ENCODE measurements at regions not wholly inside any gene's neighbourhood (a gene's known extent, or its start where the extent isn't known, plus 50 kb on each side); places are given as distances from the start of the nearest gene placed in this dataset.

- in situ Hi-C loops (cut with HindIII; ENCODE audit: low sequenced_read_pairs): no loop called here
These were observed 60.3 kb downstream of the SEC61B start for GRCh38 chr9:99282406-99282805.

GRCh38 chr9:99285965-99286364 lies 63.9 kb downstream of the SEC61B start:
- in situ Hi-C loops (cut with HindIII; ENCODE audit: low sequenced_read_pairs): no loop called here

GRCh38 chr9:99286536-99286935 lies 64.5 kb downstream of the SEC61B start:
- in situ Hi-C loops (cut with HindIII; ENCODE audit: low sequenced_read_pairs): no loop called here

- in situ Hi-C loops (cut with HindIII; ENCODE audit: low sequenced_read_pairs): no loop called here
These were observed 65.6 kb downstream of the SEC61B start for GRCh38 chr9:99287641-99288040.

GRCh38 chr9:99288830-99289229 lies 66.7 kb downstream of the SEC61B start:
- in situ Hi-C loops (cut with HindIII; ENCODE audit: low sequenced_read_pairs): no loop called here

- in situ Hi-C loops (cut with HindIII; ENCODE audit: low sequenced_read_pairs): no loop called here
These were observed 72.9 kb downstream of the SEC61B start for GRCh38 chr9:99294850-99295461.

GRCh38 chr9:99296291-99296951 lies 74.3 kb downstream of the SEC61B start:
- in situ Hi-C loops (cut with HindIII; ENCODE audit: low sequenced_read_pairs): no loop called here

- in situ Hi-C loops (cut with HindIII; ENCODE audit: low sequenced_read_pairs): no loop called here
These were observed 76.5 kb downstream of the SEC61B start for GRCh38 chr9:99298614-99299013.

GRCh38 chr9:99299211-99300102 lies 77.4 kb downstream of the SEC61B start:
- in situ Hi-C loops (cut with HindIII; ENCODE audit: low sequenced_read_pairs): no loop called here

GRCh38 chr9:99300103-99300439 lies 78.0 kb downstream of the SEC61B start:
- in situ Hi-C loops (cut with HindIII; ENCODE audit: low sequenced_read_pairs): no loop called here

GRCh38 chr9:99300603-99301002 lies 78.5 kb downstream of the SEC61B start:
- in situ Hi-C loops (cut with HindIII; ENCODE audit: low sequenced_read_pairs): no loop called here

GRCh38 chr9:99303177-99303576 lies 81.1 kb downstream of the SEC61B start:
- in situ Hi-C loops (cut with HindIII; ENCODE audit: low sequenced_read_pairs): no loop called here

GRCh38 chr9:99305124-99305523 lies 83.0 kb downstream of the SEC61B start:
- in situ Hi-C loops (cut with HindIII; ENCODE audit: low sequenced_read_pairs): no loop called here

GRCh38 chr9:99305820-99306811 lies 84.0 kb downstream of the SEC61B start:
- in situ Hi-C loops (cut with HindIII; ENCODE audit: low sequenced_read_pairs): no loop called here

GRCh38 chr9:99307851-99308250 lies 85.8 kb downstream of the SEC61B start:
- in situ Hi-C loops (cut with HindIII; ENCODE audit: low sequenced_read_pairs): no loop called here

- in situ Hi-C loops (cut with HindIII; ENCODE audit: low sequenced_read_pairs): no loop called here
These were observed 87.3 kb downstream of the SEC61B start for GRCh38 chr9:99309141-99309939.

- in situ Hi-C loops (cut with HindIII; ENCODE audit: low sequenced_read_pairs): no loop called here
These were observed 90.7 kb downstream of the SEC61B start for GRCh38 chr9:99312736-99313135.

- in situ Hi-C loops (cut with HindIII; ENCODE audit: low sequenced_read_pairs): no loop called here
These were observed 97.0 kb downstream of the SEC61B start for GRCh38 chr9:99319048-99319447.

GRCh38 chr9:99322299-99322698 lies 100.2 kb downstream of the SEC61B start:
- in situ Hi-C loops (cut with HindIII; ENCODE audit: low sequenced_read_pairs): no loop called here

Measured in endothelial cell of hepatic sinusoid (primary cell).